ENCODE measurements at regions not wholly inside any gene's neighbourhood (a gene's known extent, or its start where the extent isn't known, plus 50 kb on each side); places are given as distances from the start of the nearest gene placed in this dataset.

DNA sequence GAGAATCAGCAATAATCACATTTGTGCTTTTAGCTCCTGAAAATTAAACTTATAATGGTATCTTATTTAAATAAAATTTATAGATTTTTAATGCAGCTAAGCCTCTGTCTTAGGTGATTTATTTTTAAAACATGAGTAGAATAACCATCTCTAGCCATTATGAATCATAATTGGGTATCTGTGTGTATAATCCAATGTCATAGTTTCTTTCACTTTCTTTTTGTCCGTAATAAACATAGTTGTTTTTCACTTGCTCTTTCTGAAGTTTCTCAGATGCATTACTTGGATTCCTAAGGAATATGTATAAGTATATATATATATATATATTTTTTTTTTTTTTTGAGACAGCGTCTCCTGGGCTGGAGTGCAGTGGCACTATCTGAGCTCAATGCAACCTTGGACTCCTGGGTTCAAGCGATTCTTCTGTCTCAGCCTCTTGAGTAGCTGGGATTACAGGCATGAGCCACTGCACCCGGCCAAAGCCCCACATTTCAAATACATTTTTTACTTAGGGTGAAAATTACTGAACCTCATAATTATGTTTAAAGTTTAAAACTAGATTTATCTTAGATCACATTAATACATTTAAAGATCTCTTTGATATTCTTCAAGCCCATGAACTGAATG lies 377.1 kb downstream of the PRDM9 start (continued):
- TF ChIP-seq REST (IDR thresholded peaks at IDR 0.05; ENCODE audit: low read depth, low read length) (no peak), YY1 (IDR thresholded peaks at IDR 0.05; ENCODE audit: low read depth, low read length) (no peak), MYC (IDR thresholded peaks at IDR 0.05; ENCODE audit: insufficient read depth, insufficient read length, insufficient replicate concordance, low read length, severe bottlenecking) (no peak), NR2F1 (conservative IDR thresholded peaks at IDR 0.05) (no peak)

DNA sequence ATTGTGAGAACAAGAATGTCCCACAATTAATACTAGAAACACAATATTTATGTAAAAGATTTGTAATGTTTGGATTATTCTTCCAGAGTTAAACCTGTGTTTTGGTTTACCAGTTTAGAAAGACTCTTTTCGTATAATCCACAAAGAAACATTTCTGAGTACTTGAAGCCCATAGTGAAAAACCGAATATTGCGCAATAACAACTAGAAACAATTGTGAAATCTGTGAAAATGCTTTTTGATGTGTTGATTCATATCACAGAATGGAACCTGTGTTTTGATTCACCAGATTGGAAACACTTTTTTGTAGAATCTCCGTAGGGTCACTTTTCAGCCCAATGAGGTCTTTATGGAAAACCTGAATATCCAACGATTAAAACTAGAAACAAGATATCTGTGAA lies 386.2 kb downstream of the PRDM9 start:
- FAIRE-seq = no peak
- Histone ChIP-seq H3K4me1 (ENCODE audit: control insufficient read depth, insufficient read depth, low read length) (no peaks in the 10 kb centered on the region), H4K20me1 (ENCODE audit: control insufficient read depth, insufficient read depth) (no peaks in the 10 kb centered on the region), H3K27me3 (replicated peaks in 1 of 2; ENCODE audit: control insufficient read depth in 2 of 2, insufficient read depth in 2 of 2, low read length in 1 of 2) (no peaks in the 10 kb centered on the region), H3K79me2 (ENCODE audit: control insufficient read depth, insufficient read depth, low read length) (no peaks in the 10 kb centered on the region), H2AFZ (ENCODE audit: control insufficient read depth, low read depth, low read length) (no peak overlapping the region), H3K9ac (ENCODE audit: control insufficient read depth, insufficient read depth, low read length) (no peak overlapping the region), H3K9me3 (replicated peaks; ENCODE audit: control insufficient read depth, insufficient read depth, low read length) (no peaks in the 10 kb centered on the region), H3K4me2 (ENCODE audit: control insufficient read depth, insufficient read depth) (no peak overlapping the region), H3K36me3 (ENCODE audit: control insufficient read depth in 2 of 2, insufficient read depth in 2 of 2, low read length in 1 of 2) (no peaks in the 10 kb centered on the region), H3K4me3 (no peak overlapping the region), H3K27ac (ENCODE audit: control insufficient read depth, insufficient read depth) (no peak overlapping the region)
- WGBS (ENCODE audit: insufficient coverage, insufficient replicate concordance, low lambda C conversion rate, missing lambda C conversion rate) = 42% methylated on average over 5 of the region's 5 CpGs
- CTCF ChIA-PET = no interaction called here
- RAD21 ChIA-PET (ENCODE audit: unreplicated experiment) = no interaction called here
- ATAC-seq = no peak
- TF ChIP-seq DPF2 (IDR thresholded peaks at IDR 0.05) (no peak), CEBPB (IDR thresholded peaks at IDR 0.05; ENCODE audit: borderline replicate concordance in 1 of 2, low read depth in 2 of 2, low read length in 2 of 2) (peak in 1 of 2 experiments; percentile 66; a peak in 1 of 4 replicates), RAD51 (IDR thresholded peaks at IDR 0.05) (no peak), BMI1 (IDR thresholded peaks at IDR 0.05; ENCODE audit: borderline replicate concordance) (no peak)
- TF ChIP-seq, protein P1, sequence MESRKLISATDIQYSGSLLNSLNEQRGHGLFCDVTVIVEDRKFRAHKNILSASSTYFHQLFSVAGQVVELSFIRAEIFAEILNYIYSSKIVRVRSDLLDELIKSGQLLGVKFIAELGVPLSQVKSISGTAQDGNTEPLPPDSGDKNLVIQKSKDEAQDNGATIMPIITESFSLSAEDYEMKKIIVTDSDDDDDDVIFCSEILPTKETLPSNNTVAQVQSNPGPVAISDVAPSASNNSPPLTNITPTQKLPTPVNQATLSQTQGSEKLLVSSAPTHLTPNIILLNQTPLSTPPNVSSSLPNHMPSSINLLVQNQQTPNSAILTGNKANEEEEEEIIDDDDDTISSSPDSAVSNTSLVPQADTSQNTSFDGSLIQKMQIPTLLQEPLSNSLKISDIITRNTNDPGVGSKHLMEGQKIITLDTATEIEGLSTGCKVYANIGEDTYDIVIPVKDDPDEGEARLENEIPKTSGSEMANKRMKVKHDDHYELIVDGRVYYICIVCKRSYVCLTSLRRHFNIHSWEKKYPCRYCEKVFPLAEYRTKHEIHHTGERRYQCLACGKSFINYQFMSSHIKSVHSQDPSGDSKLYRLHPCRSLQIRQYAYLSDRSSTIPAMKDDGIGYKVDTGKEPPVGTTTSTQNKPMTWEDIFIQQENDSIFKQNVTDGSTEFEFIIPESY (IDR thresholded peaks at IDR 0.05) = no peak
- TF ChIP-seq, protein P2, sequence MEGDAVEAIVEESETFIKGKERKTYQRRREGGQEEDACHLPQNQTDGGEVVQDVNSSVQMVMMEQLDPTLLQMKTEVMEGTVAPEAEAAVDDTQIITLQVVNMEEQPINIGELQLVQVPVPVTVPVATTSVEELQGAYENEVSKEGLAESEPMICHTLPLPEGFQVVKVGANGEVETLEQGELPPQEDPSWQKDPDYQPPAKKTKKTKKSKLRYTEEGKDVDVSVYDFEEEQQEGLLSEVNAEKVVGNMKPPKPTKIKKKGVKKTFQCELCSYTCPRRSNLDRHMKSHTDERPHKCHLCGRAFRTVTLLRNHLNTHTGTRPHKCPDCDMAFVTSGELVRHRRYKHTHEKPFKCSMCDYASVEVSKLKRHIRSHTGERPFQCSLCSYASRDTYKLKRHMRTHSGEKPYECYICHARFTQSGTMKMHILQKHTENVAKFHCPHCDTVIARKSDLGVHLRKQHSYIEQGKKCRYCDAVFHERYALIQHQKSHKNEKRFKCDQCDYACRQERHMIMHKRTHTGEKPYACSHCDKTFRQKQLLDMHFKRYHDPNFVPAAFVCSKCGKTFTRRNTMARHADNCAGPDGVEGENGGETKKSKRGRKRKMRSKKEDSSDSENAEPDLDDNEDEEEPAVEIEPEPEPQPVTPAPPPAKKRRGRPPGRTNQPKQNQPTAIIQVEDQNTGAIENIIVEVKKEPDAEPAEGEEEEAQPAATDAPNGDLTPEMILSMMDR (IDR thresholded peaks at IDR 0.05 in 2 of 3, conservative IDR thresholded peaks at IDR 0.05 in 1 of 3; ENCODE audit: control insufficient read depth in 2 of 3, extremely low read depth in 1 of 3, insufficient read depth in 1 of 3, low read depth in 3 of 3, low read length in 3 of 3) = no peak
- no TSS peak for BruUV-seq (replicated peaks)
- SMC1A ChIA-PET (ENCODE audit: uncharacterized antibody, unreplicated experiment) = no interaction called here
- intact Hi-C loops (cut with micrococcal nuclease; ENCODE audit: unreplicated experiment) (no loop called here), in situ Hi-C loops (cut with MboI) (no loop called here)
- no peak for DNase-seq (ENCODE audit: low read depth, low spot score)
- POLR2A ChIA-PET = no interaction called here

Data from GM12878 (cell line).